HG03196 (cell line): ENCODE measurements at regions not wholly inside any gene's neighbourhood (a gene's known extent, or its start where the extent isn't known, plus 50 kb on each side); places are given as distances from the start of the nearest gene placed in this dataset.
"Not testable (repeated sequence)": the region's sequence is repeated elsewhere in the genome, so short reads cannot be mapped to it uniquely, and the experiment has no call there.

Experiments used
- ATAC-seq: cut with Tn5 transposase; IDR thresholded peaks from one replicate; pipeline ENCODE4 v1.9.1; 2021; ENCODE audit not compliant: unreplicated experiment

- ATAC-seq = no peak
Observed at GRCh38 chr5:82901281-82901888, 175.8 kb downstream of the TMEM167A start.

- no peak for ATAC-seq
Observed at GRCh38 chr5:82894716-82895115, 182.5 kb downstream of the TMEM167A start.

DNA sequence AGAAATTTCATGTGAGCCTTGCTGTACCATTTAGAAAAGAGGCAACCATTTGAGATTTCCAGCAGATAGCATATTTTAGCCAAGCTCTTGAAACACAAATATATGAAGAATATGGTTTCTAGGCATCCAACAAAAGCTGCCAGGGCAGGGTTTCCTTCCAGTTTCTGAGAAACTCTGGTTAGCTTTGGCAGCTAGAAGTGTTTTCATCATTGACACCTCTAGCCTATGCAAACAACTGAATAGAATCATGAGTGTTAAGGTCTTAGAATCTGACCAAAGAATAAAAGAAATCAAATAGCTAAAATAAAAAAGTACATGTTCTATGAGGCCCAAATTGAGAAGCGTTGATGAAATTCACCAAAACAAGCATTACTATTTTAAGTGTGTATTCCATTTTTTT, 188.1 kb downstream of the TMEM167A start:
- ATAC-seq = no peak

GRCh38 chr5:82886911-82887310, 190.3 kb downstream of the TMEM167A start:
- no peak for ATAC-seq

- ATAC-seq = peak; percentile 51
Observed at GRCh38 chr5:82885627-82886389, 191.4 kb downstream of the TMEM167A start.

DNA sequence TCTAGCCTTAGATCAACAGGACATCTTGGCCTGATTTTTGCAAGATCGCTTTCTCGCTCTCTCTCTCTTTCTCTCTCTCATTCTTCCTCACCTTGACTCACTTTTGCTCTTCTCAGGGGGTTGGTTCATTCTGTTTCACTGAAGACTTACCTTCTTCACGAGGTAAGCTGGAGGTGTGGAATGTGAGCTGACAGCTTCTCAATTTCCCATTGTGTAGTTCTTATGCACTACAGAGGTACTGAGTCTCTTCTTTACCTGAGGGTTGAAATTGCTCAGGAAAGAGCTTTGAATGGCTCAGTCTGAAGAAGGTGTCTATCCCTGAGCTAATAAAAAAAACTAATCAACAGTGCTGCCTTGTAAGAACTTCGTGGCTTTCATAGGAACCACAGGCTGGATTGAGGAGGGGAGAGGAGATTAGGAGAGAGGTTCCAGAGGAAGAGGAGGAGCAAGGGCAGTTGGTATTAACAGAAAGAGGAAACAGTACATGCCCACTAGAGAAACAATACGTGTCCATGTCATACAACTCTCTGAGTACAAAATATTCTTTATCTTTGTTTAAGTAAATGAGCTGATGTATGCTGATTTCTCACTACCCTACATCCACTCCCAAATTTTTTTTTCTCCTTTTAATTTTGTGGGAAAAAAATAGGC, 192.2 kb downstream of the TMEM167A start:
- no peak for ATAC-seq

DNA sequence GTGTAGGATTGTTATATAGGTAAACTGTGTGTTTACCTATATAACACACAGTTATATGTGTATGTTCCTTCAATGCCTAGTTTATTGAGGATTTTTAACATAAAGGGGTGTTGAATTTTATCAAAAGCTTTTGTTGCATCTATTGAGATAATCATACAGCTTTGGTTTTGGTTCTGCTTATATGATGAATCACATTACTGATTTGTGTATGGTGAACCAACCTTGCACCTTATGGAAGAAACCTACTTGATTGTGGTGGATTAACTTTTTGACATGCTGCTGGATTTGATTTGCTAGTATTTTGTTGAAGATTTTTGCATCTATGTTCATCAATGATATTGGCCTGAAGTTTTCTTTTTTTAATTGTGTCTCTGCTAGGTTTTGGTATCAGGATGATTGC, 194.9 kb downstream of the TMEM167A start:
- ATAC-seq = no peak

DNA sequence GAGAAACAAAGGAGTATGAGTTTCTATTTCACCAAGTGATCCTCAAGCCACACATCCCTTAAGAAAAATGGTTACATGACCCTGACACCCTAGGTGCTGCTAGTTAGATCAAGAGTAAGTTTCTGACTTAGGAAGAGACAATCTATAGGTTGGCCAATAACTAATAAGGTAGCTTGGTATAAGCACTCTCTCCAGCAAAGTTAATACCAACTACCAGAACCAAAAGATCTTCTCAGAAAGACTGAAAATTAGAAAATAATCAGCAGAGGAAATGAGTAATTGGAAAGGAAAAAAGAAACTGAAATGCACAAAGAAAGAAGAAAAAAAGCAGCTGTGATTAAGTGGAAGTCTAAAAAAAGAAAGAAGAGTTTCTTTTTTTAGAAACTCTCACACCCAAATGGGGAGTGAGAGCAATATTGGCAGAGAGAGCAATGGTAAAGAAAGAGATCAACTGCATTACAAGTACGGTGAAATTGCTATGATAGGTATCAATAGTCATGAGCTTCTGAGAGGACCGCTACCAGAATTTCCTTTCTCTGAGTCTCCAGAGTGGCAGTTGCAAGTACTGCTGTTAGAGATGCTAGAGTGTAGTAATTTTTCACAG, 195.5 kb downstream of the TMEM167A start:
- ATAC-seq = peak; percentile 47

GRCh38 chr5:82879089-82879488, 198.1 kb downstream of the TMEM167A start:
- ATAC-seq = no peak

DNA sequence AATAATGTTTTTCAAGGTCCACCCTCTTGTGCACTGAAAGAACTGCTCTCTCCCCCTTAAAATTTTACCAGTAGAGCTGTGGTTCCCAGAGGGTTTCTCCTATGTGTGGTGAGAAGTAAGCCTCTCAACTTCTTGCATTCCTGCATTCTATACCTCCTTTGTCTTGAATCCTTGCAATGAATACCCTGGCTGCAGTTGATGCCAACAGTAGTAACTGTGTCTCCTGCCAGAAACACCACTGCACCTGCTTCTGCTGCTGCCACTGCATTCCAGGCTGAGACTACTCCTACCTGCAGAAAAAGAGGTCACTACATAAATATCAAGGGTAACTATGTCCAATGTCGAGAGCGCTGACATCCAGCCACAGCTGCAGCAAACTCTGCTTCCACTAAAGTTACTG, 203.7 kb downstream of the TMEM167A start:
- ATAC-seq = no peak

GRCh38 chr5:82872321-82873288, 204.6 kb downstream of the TMEM167A start:
- ATAC-seq = not testable (repeated sequence)

GRCh38 chr5:82865625-82866024, 211.6 kb downstream of the TMEM167A start:
- ATAC-seq = no peak

GRCh38 chr5:82863266-82863665, 213.9 kb downstream of the TMEM167A start:
- ATAC-seq = no peak

DNA sequence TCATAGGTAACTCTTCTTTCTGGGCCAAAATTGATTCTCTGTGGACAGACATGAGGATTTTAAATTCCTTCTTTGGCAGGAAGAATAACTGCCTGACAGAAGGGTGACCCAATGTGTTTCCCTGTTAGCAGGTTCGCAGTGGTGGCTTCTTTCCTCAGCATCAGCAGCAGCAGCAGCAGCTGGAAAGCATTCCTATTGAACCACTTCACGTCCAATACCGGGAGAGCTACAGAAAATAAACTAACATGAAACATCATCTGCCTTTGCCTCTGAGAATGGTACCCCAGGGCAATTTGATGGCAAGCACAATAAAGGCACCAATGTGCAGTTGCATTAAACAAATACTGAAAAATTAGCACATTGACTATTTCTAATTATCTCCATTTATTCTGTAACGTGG, 214.5 kb downstream of the TMEM167A start:
- ATAC-seq = no peak

DNA sequence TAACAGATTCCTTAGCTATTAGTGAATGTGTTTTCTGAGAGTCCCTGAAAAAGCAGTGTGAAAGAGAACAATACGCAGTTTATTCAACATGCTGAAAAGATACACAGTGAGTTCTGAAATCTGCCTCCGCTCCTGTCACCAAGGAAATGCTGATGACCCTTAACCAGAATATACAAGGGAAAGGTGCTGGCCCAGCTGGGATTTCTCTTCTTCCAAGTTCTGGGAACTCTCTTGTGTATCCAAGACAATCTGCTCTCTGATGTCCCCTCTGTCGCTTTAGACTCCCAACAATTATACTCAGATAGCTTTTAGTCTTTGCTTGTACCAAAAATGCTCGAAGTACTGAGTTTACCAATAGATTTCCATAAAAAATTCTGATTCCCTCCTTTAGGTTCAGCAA, 214.9 kb downstream of the TMEM167A start:
- ATAC-seq = no peak

- ATAC-seq = no peak
Observed at GRCh38 chr5:82861701-82862100, 215.5 kb downstream of the TMEM167A start.

DNA sequence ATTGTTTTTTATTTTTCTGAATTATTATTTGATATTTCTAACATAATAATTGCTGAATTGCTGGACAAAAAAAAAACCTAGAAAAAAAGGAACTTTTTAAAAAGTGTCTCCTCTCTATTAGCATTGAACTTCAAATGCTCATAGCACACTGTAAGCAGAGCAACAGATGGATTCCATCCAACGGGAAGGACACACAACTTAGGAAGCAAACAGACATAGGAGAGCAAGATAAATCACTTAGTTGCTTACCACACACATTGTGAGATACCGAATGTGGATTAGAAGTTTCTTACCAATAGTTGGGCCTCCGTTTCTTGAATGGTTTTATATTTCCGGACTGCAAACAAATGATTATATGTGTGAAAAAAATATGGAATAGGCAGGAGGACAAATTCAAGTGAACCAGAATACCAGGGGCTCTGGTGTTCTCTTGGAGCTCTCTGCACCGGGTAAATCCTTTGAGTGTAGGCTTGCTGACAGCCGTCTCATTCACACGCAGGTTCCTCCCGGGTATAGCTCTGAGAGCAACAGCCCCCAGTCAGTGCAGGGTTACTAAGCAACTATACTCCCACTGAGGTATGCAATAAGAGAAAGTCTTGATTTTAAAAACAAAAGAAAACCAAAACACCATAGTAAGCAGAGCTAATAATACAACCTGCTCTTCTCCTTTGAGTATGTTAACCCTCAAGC, 217.6 kb downstream of the TMEM167A start:
- ATAC-seq = no peak

GRCh38 chr5:82858151-82859025, 218.8 kb downstream of the TMEM167A start:
- no peak for ATAC-seq

DNA sequence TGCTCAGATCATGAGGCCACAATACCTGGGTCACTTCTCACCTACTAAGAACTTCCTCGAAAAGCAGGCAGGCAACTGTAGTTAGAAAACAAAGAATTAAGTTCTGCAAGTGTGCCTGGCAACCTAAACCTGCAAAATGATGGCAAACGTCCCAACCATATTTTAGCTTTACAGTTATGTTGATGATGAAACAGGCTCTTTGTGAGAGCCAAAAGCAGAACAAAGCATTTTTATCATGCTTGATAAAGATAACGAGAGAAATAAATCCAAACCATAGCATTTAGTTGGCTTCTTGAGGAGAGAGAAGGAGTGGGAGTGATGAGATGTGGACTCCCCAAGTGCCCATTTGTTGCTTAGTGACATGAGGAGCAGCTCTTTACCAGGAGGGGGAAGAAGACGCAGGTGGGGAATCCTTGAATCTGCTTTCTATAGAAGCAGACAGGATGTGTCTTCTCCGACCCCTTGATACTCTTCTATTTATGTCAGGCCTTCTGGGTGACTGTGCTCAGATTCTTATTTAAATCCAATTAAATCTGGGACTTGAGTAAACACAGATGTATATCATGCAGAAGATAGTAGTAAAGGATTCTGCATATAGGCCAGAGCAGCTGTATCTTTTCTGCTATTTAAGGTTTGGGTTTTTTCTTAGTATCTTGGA, 221.2 kb downstream of the TMEM167A start:
- ATAC-seq = no peak
